HT-29 (cell line): ENCODE measurements at regions not wholly inside any gene's neighbourhood (a gene's known extent, or its start where the extent isn't known, plus 50 kb on each side); places are given as distances from the start of the nearest gene placed in this dataset.

Experiments used
- DNase-seq: peaks from one replicate; pipeline ENCODE4 v3.0.0-alpha.2; 2015; ENCODE audit warnings: low spot score

DNA sequence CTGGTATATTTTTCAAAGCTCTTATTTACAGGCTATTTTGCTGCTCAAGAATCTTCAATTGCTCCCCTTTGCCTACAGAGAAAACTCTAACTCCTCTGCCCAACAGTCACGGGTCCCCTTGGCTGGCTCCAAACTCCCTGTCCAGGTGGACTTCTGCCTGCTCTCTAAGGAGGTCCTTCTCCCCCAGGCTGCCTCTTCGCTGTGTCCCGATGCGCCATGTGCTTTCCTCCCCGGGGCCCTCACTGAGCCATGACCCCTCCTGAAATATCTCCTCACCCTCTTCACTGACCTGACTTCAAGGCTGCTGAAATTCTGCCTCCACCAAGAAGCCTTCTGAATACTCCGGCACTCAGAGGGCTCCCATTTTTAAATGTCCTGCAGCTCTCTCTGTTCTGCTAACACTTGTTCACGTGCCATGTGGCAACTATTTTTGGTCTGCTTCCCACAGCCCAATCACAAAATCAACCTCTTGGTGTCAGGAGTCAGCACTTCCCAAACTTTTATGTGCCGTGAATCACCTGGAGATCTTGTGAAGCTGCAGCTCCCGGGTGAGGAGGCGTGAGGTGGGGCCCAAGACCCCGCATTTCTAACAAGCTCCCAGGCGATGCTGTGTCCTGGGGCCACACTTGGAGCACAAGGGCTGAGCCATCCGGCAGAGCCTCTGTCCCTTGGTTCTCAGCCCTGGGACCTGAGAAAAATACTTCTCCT is 85.7 kb upstream of the COL13A1 start:
- DNase-seq, result no peak

GRCh38 chr10:69716711-69717560 is 84.8 kb upstream of the COL13A1 start:
- peak; percentile 83 for DNase-seq

- no peak for DNase-seq
Measured at GRCh38 chr10:69718951-69719350, 82.8 kb upstream of the COL13A1 start.

- no peak for DNase-seq
Measured at GRCh38 chr10:69721690-69722310, 79.9 kb upstream of the COL13A1 start.

DNA sequence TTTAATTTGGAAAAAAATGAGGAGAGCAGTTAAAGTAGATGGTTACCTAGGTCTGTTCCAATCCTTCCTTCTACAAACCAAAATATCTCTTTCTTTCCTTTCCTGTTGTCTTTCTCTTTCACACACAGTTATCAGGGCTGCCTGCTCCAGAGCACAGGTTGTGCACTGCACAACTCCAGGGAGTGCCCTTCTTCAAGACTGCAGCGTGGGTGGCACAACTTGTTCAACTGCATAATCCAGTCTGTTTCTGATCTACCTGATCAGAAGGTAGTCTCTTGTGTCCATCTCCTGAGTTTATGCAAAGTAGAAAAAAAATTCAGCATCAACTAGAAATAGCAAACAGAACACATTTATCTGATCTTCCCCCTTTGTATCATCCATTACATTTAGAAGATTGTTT is 78.1 kb upstream of the COL13A1 start:
- no peak for DNase-seq

DNA sequence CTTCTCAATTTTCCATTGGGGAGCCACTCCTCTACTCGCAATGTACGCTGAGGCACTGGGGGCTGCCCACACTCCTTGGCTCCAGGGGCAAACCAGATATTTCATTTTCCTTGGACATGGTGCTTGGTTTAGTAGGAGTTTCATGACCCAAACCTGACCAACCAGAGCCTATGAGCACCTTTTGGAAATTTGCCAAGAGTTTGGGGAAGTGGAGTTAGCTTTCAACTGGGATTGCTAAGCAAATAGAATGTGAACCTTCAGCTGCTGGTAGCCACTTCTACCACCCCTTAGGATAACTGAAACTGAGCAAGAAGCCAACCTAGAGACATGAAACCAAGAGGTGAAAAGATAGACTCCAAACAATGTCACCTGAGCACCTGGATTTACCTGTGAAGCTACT is 74.9 kb upstream of the COL13A1 start:
- DNase-seq, result no peak

GRCh38 chr10:69728335-69728870 is 73.3 kb upstream of the COL13A1 start:
- DNase-seq, result no peak

- no peak for DNase-seq
Measured at GRCh38 chr10:69729326-69730048, 72.2 kb upstream of the COL13A1 start.

GRCh38 chr10:69730251-69731156 is 71.2 kb upstream of the COL13A1 start:
- DNase-seq, result no peak

DNA sequence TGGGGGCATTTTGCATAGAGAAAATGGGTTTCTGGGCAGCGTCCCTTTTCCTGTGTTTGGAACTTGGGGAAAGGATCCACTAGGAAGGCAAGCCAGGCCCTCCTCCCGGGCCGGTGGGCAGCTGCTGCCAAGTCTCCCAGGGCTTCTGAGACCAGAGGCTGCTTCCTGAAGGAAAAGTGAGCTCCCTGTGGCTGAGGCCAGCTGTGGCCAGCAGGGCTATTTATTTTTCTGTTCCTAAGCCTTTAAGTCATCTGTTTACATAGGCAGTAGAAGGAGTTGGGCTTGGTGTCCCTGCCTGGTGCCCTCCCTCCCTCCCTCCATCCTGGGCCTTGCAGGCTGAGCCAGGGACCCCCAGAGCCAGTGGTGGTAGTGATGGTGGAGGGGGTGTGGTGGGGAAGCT is 70.5 kb upstream of the COL13A1 start:
- DNase-seq, result no peak

DNA sequence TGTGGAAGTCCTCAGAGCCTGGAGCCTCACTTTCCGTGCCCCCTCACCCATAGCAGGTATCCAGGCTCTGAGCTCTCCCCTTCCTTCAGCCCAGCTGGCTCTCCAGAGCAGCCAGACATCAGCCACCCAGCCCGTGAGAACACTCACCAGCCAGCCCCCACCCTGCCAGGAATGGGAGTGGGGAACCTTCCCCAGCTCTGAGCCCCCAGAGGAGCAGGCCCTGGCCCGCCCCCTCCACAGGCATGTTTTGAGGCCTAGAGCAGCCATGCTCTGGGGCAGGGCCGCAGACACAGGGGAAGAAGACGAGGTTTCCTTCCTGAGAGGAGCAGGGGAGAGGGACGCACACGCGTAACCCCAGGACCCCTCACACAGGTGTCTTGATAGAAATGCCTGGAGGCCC is 70.0 kb upstream of the COL13A1 start:
- no peak for DNase-seq

DNA sequence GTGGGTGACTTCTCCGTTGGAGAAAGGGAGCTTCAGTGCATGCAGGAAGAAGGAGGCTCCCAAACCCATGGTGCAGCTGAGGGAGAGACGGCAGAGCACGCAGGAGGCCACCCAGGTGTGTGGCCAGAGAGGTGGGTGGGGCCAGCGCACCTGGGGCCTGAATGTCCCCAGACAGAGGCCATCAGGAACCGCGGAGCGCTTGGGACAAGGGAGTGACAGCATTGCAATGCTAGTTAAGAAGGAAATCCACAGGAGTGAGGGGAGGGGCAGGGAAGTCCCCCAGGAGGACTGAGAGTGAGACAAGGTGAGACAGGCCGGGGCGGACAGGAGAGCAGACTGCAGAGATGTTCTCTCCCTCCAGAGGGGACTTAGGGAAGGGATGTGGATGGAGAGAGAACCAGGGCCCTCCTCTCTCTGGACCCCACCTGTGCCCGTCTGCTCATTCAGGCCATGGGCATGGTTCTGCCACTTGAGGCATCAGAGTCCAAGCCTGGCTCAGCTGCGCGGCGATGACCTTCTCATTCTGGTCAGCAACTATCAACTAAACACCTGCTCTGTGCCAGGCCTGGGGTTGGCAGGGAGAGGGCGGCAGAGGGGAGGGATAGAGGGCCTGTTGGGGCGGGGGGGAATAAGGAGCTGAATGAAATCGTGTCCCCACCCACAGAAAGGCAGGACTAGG is 69.4 kb upstream of the COL13A1 start:
- DNase-seq, result no peak

DNA sequence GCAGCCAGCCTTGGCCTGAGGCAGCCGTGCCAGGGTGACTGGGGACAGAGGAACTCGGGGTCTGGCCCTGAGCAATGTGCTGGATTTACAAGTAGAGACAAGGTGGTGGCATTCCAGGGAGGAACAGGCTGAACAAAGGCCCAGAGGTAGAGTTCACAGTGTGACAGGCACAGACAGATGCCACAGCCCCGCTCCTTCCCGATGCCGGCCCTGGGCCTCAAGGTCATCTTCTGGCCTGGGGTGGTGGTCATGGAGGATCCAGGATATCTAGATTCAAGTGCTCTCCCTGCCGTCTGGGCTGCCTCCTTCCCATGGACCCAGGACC is 68.9 kb upstream of the COL13A1 start:
- no peak for DNase-seq

DNA sequence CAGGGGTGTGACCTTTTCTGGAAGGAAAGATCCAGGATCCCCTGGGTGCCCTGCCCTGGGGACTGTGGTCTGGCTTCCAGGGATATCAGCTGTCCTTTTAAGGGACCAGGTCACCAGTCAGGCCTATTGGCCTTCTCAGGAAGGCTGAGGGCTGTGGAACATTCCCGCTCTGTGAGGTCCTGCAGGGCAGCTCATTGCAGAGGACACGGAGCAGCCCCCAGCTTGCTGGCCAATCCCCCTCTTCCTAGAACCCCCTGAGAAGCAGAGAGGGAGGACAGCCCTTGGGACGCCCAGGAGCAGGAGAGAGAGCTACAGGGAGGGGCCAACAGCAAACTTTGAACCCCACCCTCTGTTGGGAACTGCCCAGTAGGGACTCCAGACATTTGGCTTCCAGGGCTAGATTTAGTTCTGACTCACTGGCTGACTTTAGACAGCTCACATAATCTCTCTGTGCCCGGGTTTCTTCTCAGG is 67.9 kb upstream of the COL13A1 start:
- no peak for DNase-seq

- DNase-seq, result no peak
Measured at GRCh38 chr10:69734416-69734796, 67.3 kb upstream of the COL13A1 start.

GRCh38 chr10:69734797-69735468 is 66.8 kb upstream of the COL13A1 start:
- no peak for DNase-seq

DNA sequence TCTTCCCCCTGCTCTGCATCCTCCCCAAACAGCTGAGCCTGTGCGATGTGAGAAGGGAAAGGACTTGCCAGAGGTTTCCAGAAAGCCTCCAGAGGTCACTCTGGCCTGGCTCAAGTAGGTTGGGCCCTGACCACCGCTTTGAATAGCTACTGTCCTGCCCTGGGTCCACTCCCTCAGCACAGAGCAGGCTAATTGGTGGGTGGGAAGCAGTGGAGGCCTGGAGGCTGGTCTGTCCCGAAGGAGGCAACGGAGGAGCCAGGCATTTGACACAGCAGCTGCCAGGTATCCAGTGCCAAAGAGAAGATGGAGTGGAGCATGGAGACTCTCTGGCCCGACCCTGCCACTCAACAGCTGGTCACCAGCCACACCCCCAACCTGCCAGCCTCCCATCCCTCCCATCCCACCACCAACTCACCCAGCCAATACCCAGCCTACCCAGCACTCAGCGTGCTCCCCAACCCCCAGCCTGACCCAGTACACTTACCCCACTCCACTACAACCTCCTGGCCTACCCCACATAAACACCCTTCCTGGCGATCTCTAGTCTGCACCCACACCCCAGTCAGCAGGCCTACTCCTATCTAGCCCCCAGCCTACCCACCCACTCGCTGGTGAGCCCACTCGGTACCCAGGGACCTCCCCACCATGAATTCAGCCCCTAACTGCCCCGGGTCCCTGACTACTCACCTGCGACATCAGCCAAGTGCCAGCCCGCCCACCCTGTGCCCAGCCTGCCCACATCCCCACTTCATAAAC is 64.6 kb upstream of the COL13A1 start:
- DNase-seq, result no peak

DNA sequence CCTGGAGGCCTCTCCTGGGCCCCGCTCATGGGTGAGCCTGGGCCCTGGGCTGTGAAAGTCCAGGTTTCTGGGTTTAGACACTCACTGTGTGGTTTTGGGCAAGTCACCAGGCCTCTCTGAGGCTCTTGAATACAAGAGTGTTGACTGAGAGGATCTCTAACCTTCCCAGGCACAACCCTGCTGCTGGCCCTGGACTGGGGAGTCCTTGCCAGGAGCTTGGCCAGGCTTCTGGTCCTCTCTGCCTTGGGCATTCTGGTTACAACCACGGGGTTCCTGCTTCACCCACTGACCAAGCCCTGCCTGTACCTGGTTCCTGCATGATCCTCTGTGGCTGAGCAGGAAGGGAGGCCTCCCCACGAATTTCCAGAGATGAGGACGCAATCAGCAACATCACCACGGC is 63.6 kb upstream of the COL13A1 start:
- DNase-seq, result no peak
